ENCODE measurements at regions not wholly inside any gene's neighbourhood (a gene's known extent, or its start where the extent isn't known, plus 50 kb on each side); places are given as distances from the start of the nearest gene placed in this dataset.

DNA sequence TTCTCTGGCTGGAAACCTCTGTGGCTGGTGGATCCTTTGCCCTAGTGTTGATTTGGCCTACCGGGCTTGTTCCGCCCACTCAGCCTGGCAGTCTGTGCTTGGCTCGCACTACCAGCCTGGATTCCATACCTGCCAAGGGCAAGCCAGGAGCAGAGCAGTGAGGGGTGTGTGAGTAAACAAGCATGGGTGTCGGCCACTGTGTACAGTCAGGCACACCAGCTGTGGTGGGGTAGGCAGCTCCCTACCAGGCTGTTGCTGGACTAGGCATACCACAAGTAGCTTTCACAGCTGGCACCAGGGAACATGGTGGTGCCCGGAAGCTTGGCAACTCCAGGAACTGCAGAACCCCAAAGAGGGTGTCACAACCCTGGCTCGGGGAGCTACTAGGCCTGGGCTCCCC, 942.9 kb upstream of the LRRN3 start:
- TF ChIP-seq EZH2 (IDR thresholded peaks at IDR 0.05; ENCODE audit: low read length, unreplicated experiment) = no peak
- TF ChIP-seq, protein P1, sequence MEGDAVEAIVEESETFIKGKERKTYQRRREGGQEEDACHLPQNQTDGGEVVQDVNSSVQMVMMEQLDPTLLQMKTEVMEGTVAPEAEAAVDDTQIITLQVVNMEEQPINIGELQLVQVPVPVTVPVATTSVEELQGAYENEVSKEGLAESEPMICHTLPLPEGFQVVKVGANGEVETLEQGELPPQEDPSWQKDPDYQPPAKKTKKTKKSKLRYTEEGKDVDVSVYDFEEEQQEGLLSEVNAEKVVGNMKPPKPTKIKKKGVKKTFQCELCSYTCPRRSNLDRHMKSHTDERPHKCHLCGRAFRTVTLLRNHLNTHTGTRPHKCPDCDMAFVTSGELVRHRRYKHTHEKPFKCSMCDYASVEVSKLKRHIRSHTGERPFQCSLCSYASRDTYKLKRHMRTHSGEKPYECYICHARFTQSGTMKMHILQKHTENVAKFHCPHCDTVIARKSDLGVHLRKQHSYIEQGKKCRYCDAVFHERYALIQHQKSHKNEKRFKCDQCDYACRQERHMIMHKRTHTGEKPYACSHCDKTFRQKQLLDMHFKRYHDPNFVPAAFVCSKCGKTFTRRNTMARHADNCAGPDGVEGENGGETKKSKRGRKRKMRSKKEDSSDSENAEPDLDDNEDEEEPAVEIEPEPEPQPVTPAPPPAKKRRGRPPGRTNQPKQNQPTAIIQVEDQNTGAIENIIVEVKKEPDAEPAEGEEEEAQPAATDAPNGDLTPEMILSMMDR (conservative IDR thresholded peaks at IDR 0.05; ENCODE audit: low read depth, low read length) = no peak
- no peak for TF ChIP-seq EZH2phosphoT487 (IDR thresholded peaks at IDR 0.05; ENCODE audit: borderline replicate concordance, low read length)

Measured in PC-3 (cell line).